Stimulated activated CD4-positive, alpha-beta T cell treated with anti-CD3 and anti-CD28 coated beads, Interleukin-12 subunit alpha, Interleukin-12 subunit beta, amount 100 ng/mL, for 4 hours (primary cell): ENCODE measurements at regions not wholly inside any gene's neighbourhood (a gene's known extent, or its start where the extent isn't known, plus 50 kb on each side); places are given as distances from the start of the nearest gene placed in this dataset.
"Not testable (repeated sequence)": the region's sequence is repeated elsewhere in the genome, so short reads cannot be mapped to it uniquely, and the experiment has no call there.

ENCODE experiments used
- DNase-seq: peaks from one replicate; pipeline ENCODE4 v3.0.0-alpha.2; 2020

- no peak for DNase-seq
Measured at GRCh38 chrX:129161108-129161507, 362.2 kb downstream of the SMARCA1 start.

DNA sequence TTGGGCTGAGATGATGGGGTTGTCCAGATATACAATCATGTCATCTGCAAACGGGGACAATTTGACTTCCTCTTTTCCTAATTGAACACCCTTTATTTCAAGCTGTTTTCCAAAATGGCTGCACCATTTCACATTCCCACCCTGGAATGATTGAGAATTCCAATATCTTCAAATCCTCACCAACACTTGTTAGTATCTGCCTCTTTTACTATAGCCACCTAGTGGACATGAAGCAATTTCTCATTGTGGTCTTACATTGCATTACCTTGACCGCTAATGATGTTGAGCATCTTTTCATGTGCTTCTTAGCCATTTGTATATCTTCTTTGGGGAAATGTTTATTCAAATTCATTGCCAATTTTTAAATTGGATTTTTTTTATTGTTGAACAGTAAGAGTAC lies 364.8 kb downstream of the SMARCA1 start:
- no peak for DNase-seq

- no peak for DNase-seq
Measured at GRCh38 chrX:129145840-129146272, 377.4 kb downstream of the SMARCA1 start.

- no peak for DNase-seq
Measured at GRCh38 chrX:129145385-129145784, 377.9 kb downstream of the SMARCA1 start.

DNA sequence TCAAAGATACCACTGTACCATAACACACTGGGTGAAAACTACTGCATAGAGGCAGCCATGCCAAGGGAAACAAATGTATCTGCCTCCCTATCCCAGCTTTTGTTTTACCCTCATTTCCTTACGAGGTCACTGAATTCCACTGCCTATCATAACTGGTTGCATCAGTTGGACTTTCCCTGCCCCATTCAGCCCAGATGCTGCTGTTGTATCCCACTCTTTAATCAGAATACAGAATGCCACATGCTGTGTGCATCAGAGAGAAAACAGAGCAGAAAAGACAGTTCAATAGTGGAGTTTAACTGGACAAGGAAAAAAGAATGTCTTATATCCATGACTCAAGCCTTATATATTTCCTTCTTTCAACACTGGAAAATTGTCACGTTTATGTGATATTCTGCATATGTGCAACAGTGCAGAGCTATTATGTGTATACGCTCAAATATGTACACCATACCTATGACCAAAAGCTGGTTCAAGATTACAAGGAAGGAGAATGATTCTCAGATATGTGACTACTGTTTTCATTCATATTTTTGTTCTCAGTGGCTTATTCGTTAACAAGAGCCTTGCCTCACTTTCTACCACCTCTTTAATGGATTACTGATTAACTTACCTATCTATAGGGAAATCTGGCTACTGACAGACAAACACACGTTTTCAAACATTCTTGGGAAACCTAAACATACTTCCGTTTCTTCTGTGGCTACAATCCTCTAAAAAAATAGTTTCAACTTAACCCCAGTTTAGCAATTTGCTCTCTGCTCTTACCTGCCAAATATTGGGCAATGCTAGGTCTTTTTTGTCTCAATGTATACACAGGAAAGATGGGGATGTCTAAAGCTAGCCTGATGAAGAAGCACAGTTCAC lies 378.9 kb downstream of the SMARCA1 start:
- no peak for DNase-seq

GRCh38 chrX:129139837-129140598 lies 383.3 kb downstream of the SMARCA1 start:
- DNase-seq: no peak

- DNase-seq: no peak
Measured at GRCh38 chrX:129125122-129125914, 398.0 kb downstream of the SMARCA1 start.

GRCh38 chrX:129123795-129124194 lies 399.5 kb downstream of the SMARCA1 start:
- DNase-seq: no peak

- no peak for DNase-seq
Measured at GRCh38 chrX:129116676-129117470, 406.4 kb downstream of the SMARCA1 start.

- DNase-seq: no peak
Measured at GRCh38 chrX:129115935-129116334, 407.4 kb downstream of the SMARCA1 start.

DNA sequence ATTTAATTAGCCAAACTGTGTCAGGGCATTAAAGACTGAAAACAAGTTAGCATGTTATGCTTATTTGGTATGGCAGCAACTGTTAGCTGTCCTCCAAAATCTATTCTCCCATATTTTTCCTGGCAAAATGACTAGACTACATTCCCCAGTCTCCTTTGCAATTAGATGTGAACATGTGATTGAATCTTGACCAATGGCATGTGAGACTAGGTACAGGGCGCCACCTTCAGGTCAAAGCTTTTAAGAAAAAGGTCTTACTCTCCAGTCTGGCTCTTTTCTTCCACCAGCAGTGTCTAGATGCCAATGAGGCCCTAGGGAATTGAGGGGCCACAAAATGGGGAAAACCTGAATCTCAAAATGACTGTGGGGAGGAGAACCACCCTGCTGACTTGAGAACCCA lies 408.2 kb downstream of the SMARCA1 start:
- DNase-seq: no peak

- no peak for DNase-seq
Measured at GRCh38 chrX:129111081-129111798, 412.1 kb downstream of the SMARCA1 start.

DNA sequence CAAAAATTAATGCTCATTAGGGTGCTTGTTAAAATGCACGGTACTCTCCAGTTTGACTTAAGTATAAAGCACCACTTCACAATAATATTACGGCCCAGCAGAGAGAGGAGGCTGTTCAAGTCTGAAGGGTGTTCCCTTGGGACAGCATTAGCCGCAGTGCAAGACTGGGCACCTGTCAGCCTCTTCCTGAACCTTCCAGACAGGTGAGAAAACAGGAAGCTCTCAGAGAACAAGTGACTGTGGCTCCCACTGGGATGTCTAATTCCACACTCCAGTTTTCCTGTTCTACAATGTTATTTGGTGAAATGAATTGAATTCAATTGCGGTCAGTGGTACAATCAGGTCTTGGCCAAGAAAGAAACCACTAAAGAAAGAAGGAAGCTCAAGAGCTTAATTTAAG lies 414.4 kb downstream of the SMARCA1 start:
- no peak for DNase-seq

GRCh38 chrX:129099207-129099606 lies 424.1 kb downstream of the SMARCA1 start:
- no peak for DNase-seq

DNA sequence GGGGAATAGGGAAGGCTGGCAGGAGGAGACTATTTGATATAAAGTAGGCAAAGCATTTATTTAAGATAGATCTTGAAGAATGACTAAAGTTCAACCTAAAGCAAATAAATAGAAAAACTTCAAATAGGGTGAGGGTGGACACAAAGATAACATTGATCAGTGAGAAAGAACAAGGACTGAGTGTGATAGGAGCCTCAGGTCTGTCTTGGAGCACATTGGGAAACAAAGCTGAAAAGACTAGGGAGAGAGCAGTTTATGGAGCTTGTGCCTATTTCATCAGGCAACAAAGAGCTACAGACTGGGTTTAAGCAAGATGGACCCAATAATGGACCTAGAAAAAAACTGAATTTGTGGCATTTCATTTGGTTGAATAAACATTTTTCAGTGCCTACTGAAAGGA lies 425.6 kb downstream of the SMARCA1 start:
- no peak for DNase-seq

DNA sequence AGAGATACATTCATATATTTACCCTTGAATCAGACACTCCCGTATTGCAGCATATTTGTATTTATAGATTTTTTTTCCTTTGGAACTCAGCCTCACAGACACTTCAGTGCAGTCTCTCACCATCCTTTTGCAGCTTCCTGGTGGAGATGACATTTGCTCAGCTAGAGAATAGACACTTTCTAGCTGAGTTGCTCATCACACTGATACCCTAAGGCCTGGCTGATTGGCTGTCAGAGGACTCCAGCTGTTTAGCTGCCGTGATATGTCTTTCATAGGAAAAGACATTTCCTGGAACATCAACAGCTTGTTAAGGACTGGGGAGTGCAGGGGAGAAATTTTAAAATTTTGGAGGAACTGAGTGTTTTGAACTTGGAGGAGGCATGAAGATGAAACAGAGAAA lies 429.6 kb downstream of the SMARCA1 start:
- DNase-seq: no peak

DNA sequence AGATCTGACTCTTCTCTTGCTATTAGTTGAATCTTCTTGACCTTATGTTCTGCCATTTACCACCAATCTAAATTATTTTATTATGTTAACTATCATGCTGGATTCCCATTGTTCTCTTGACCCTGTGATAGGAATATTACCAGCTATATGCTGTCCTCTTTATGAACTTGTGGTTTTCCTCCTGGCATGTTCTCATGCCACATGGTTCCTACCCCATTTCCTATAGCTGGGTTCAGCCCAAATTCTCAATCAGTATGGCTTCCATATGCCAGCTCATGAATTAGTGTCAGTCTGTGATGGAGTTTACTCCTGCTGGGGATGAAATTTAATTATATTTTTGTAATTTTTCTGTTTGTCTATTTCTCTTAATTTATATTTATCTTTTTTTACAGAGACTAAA lies 430.5 kb downstream of the SMARCA1 start:
- no peak for DNase-seq

DNA sequence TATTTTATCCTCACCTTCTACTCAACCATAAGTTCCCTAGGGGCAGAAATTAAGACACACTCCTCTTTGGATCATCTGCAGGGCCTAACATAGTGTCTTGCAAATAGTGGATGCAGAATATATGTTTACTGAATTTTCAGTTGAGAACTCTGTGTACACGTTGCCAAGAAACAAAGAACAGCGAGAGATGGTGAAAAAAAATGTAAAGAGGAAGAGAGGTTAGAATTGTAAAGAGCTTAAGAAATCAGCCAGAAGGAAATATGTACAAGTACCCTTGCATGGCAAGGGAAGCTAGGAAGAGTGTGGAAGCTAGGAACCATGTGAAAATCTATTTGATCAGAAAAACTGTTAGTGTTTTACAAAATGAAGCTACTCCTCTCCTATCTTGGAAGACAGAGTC lies 431.0 kb downstream of the SMARCA1 start:
- DNase-seq: no peak

- no peak for DNase-seq
Measured at GRCh38 chrX:129091097-129091496, 432.2 kb downstream of the SMARCA1 start.

DNA sequence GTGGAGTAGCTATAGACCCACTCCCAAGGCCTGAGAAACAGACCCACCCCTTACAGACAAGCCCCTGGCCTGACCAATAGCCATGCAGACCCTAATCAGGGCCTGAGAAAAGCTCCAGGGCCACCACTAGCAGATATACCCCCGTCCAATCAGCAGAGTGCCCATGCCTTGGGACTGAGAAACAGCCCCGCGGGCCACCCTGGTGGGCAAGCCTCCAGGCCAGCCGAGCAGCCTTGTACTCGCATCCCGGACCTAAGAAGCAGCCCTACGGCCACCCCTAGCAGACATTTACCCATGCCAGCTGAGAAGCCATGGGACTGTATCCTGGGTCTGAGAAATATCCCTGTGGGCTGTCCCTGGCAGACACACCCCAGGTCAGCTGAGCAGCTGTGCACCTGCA lies 436.5 kb downstream of the SMARCA1 start:
- DNase-seq: no peak

- DNase-seq: not testable (repeated sequence)
Measured at GRCh38 chrX:129084291-129084690, 439.0 kb downstream of the SMARCA1 start.
